Skin epidermis (tissue), 12 donors: ENCODE measurements at regions not wholly inside any gene's neighbourhood (a gene's known extent, or its start where the extent isn't known, plus 50 kb on each side); places are given as distances from the start of the nearest gene placed in this dataset.
A peak's percentile ranks its signal among the peaks of the same experiment; 100 is the strongest.
"Not testable (repeated sequence)": the region's sequence is repeated elsewhere in the genome, so short reads cannot be mapped to it uniquely, and the experiment has no call there.

Source experiments
- H3K27ac ChIP-seq, 21 experiments: fragments of 200-600 bp; sonication (generic) in 11 of 21; one replicate each; pipeline ENCODE4 v1.5.0; 2020; ENCODE audit warnings: mild to moderate bottlenecking in 3 of 21, inconsistent platforms in 2 of 21, moderate library complexity in 2 of 21
- H3K4me3 ChIP-seq, 7 experiments: fragments of 200-600 bp; sonication (generic) in 2 of 7; one replicate each; pipeline ENCODE4 v1.5.0; 2020; ENCODE audit warnings: inconsistent platforms in 2 of 7, mild to moderate bottlenecking in 2 of 7, moderate library complexity in 1 of 7

GRCh38 chr7:81321949-81322348 lies 403.1 kb upstream of the SEMA3C start:
- Histone ChIP-seq H3K4me3 (no peak overlapping the region), H3K27ac (no peak overlapping the region)

- H3K4me3 ChIP-seq, result no peak overlapping the region
- no peak overlapping the region for H3K27ac ChIP-seq
These were observed 398.9 kb upstream of the SEMA3C start for GRCh38 chr7:81317741-81318140.

GRCh38 chr7:81308643-81309322 lies 389.9 kb upstream of the SEMA3C start:
- H3K27ac ChIP-seq, result no peak overlapping the region
- no peak overlapping the region for H3K4me3 ChIP-seq

- Histone ChIP-seq H3K4me3 (no peak overlapping the region), H3K27ac (no peak overlapping the region)
These were observed 383.0 kb upstream of the SEMA3C start for GRCh38 chr7:81301815-81302214.

- H3K4me3 ChIP-seq, result no peak overlapping the region
These were observed 381.9 kb upstream of the SEMA3C start for GRCh38 chr7:81300753-81301152.

GRCh38 chr7:81299711-81300110 lies 380.9 kb upstream of the SEMA3C start:
- H3K4me3 ChIP-seq, result no peak overlapping the region
- H3K27ac ChIP-seq, result peak overlapping the region in 5 of 21 experiments; percentile 4 to 65 (median 17)

More at GRCh38 chr7:81300753-81301152, 381.9 kb upstream of the SEMA3C start:
- no peak overlapping the region for H3K27ac ChIP-seq

GRCh38 chr7:81298951-81299666 lies 380.3 kb upstream of the SEMA3C start:
- Histone ChIP-seq H3K27ac (peak overlapping the region in 9 of 21 experiments; percentile 1 to 71 (median 29)), H3K4me3 (no peak overlapping the region)

- H3K27ac ChIP-seq, result no peak overlapping the region
- no peak overlapping the region for H3K4me3 ChIP-seq
These were observed 378.5 kb upstream of the SEMA3C start for GRCh38 chr7:81297317-81297716.

- Histone ChIP-seq H3K4me3 (no peak overlapping the region), H3K27ac (no peak overlapping the region)
These were observed 377.9 kb upstream of the SEMA3C start for GRCh38 chr7:81296726-81297125.

- H3K27ac ChIP-seq, result no peak overlapping the region
- H3K4me3 ChIP-seq, result no peak overlapping the region
These were observed 376.2 kb upstream of the SEMA3C start for GRCh38 chr7:81294897-81295515.

GRCh38 chr7:81293806-81294205 lies 375.0 kb upstream of the SEMA3C start:
- no peak overlapping the region for H3K27ac ChIP-seq
- no peak overlapping the region for H3K4me3 ChIP-seq

- H3K4me3 ChIP-seq, result not testable (repeated sequence)
These were observed 367.9 kb upstream of the SEMA3C start for GRCh38 chr7:81286754-81287153.

GRCh38 chr7:81285142-81285871 lies 366.5 kb upstream of the SEMA3C start:
- H3K27ac ChIP-seq, result peak overlapping the region in 6 of 21 experiments; percentile 2 to 71 (median 28)
- H3K4me3 ChIP-seq, result no peak overlapping the region

More at GRCh38 chr7:81286754-81287153, 367.9 kb upstream of the SEMA3C start:
- H3K27ac ChIP-seq, result not testable (repeated sequence)

- Histone ChIP-seq H3K4me3 (no peak overlapping the region), H3K27ac (peak overlapping the region in 6 of 21 experiments; percentile 2 to 71 (median 27))
These were observed 365.7 kb upstream of the SEMA3C start for GRCh38 chr7:81284576-81284975.

GRCh38 chr7:81280531-81280930 lies 361.7 kb upstream of the SEMA3C start:
- H3K4me3 ChIP-seq, result no peak overlapping the region
- no peak overlapping the region for H3K27ac ChIP-seq

GRCh38 chr7:81277691-81278090 lies 358.8 kb upstream of the SEMA3C start:
- Histone ChIP-seq H3K27ac (no peak overlapping the region), H3K4me3 (no peak overlapping the region)

GRCh38 chr7:81273601-81274397 lies 354.9 kb upstream of the SEMA3C start:
- H3K4me3 ChIP-seq, result no peak overlapping the region
- no peak overlapping the region for H3K27ac ChIP-seq

- Histone ChIP-seq H3K27ac (no peak overlapping the region), H3K4me3 (no peak overlapping the region)
These were observed 353.3 kb upstream of the SEMA3C start for GRCh38 chr7:81272176-81272575.

GRCh38 chr7:81268551-81268950 lies 349.7 kb upstream of the SEMA3C start:
- Histone ChIP-seq H3K4me3 (no peak overlapping the region), H3K27ac (peak overlapping the region in 5 of 21 experiments; percentile 5 to 73 (median 12))
